ENCODE measurements at regions not wholly inside any gene's neighbourhood (a gene's known extent, or its start where the extent isn't known, plus 50 kb on each side); places are given as distances from the start of the nearest gene placed in this dataset.

- TF ChIP-seq CTCF (IDR thresholded peaks at IDR 0.05; ENCODE audit: extremely low read depth, low read depth, low read length): no peak
- no peak overlapping the region for H2AFZ ChIP-seq (ENCODE audit: low read length)
Observed at GRCh38 chr15:38842226-38842625, 277.6 kb upstream of the RASGRP1 start.

GRCh38 chr15:38843051-38843501, 278.5 kb upstream of the RASGRP1 start:
- Histone ChIP-seq H4K20me1 (ENCODE audit: insufficient read depth, low read length) (no peaks in the 10 kb centered on the region), H2AFZ (ENCODE audit: low read length) (peak overlapping the region; percentile 34), H3K36me3 (ENCODE audit: insufficient read depth, low read length) (no peaks in the 10 kb centered on the region), H3K27ac (ENCODE audit: low read depth, low read length) (peak overlapping the region; percentile 64), H3K4me1 (ENCODE audit: insufficient read depth, low read length) (peaks cover 39% of the 10 kb centered on the region), H3K4me3 (ENCODE audit: insufficient read depth, low read length) (no peak overlapping the region), H3K27me3 (ENCODE audit: insufficient read depth, low read length) (no peaks in the 10 kb centered on the region), H3K4me2 (ENCODE audit: insufficient read depth, low read length) (no peak overlapping the region), H3K79me2 (ENCODE audit: insufficient read depth, low read length) (no peaks in the 10 kb centered on the region), H3K9me3 (ENCODE audit: low read depth, low read length) (no peaks in the 10 kb centered on the region)
- no peak for DNase-seq (ENCODE audit: insufficient read length, low spot score, missing footprints)
- no peak for TF ChIP-seq CTCF (IDR thresholded peaks at IDR 0.05; ENCODE audit: extremely low read depth, low read depth, low read length)

More at GRCh38 chr15:38842226-38842625, 277.6 kb upstream of the RASGRP1 start:
- no peaks in the 10 kb centered on the region for H4K20me1 ChIP-seq (ENCODE audit: insufficient read depth, low read length)
- H3K4me2 ChIP-seq (ENCODE audit: insufficient read depth, low read length): no peak overlapping the region
- H3K79me2 ChIP-seq (ENCODE audit: insufficient read depth, low read length): no peaks in the 10 kb centered on the region
- no peaks in the 10 kb centered on the region for H3K9me3 ChIP-seq (ENCODE audit: low read depth, low read length)
- no peaks in the 10 kb centered on the region for H3K27me3 ChIP-seq (ENCODE audit: insufficient read depth, low read length)
- H3K36me3 ChIP-seq (ENCODE audit: insufficient read depth, low read length): no peaks in the 10 kb centered on the region
- peaks cover 39% of the 10 kb centered on the region for H3K4me1 ChIP-seq (ENCODE audit: insufficient read depth, low read length)
- no peak overlapping the region for H3K4me3 ChIP-seq (ENCODE audit: insufficient read depth, low read length)
- no peak for DNase-seq (ENCODE audit: insufficient read length, low spot score, missing footprints)
- H3K27ac ChIP-seq (ENCODE audit: low read depth, low read length): peak overlapping the region; percentile 25

GRCh38 chr15:38843736-38844590, 279.3 kb upstream of the RASGRP1 start:
- Histone ChIP-seq H4K20me1 (ENCODE audit: insufficient read depth, low read length) (no peaks in the 10 kb centered on the region), H2AFZ (ENCODE audit: low read length) (no peak overlapping the region), H3K79me2 (ENCODE audit: insufficient read depth, low read length) (no peaks in the 10 kb centered on the region), H3K27ac (ENCODE audit: low read depth, low read length) (peak overlapping the region; percentile 64), H3K4me2 (ENCODE audit: insufficient read depth, low read length) (peak overlapping the region; percentile 29), H3K36me3 (ENCODE audit: insufficient read depth, low read length) (no peaks in the 10 kb centered on the region), H3K4me3 (ENCODE audit: insufficient read depth, low read length) (no peak overlapping the region), H3K27me3 (ENCODE audit: insufficient read depth, low read length) (no peaks in the 10 kb centered on the region), H3K9me3 (ENCODE audit: low read depth, low read length) (no peaks in the 10 kb centered on the region), H3K4me1 (ENCODE audit: insufficient read depth, low read length) (peaks cover 42% of the 10 kb centered on the region)
- TF ChIP-seq CTCF (IDR thresholded peaks at IDR 0.05; ENCODE audit: extremely low read depth, low read depth, low read length): no peak
- DNase-seq (ENCODE audit: insufficient read length, low spot score, missing footprints): peak; percentile 81

- no peaks in the 10 kb centered on the region for H3K27me3 ChIP-seq (ENCODE audit: insufficient read depth, low read length)
- H3K4me1 ChIP-seq (ENCODE audit: insufficient read depth, low read length): peaks cover 43% of the 10 kb centered on the region
- H2AFZ ChIP-seq (ENCODE audit: low read length): peak overlapping the region; percentile 0
- no peaks in the 10 kb centered on the region for H3K36me3 ChIP-seq (ENCODE audit: insufficient read depth, low read length)
- TF ChIP-seq CTCF (IDR thresholded peaks at IDR 0.05; ENCODE audit: extremely low read depth, low read depth, low read length): no peak
- no peaks in the 10 kb centered on the region for H4K20me1 ChIP-seq (ENCODE audit: insufficient read depth, low read length)
- H3K79me2 ChIP-seq (ENCODE audit: insufficient read depth, low read length): no peaks in the 10 kb centered on the region
- no peaks in the 10 kb centered on the region for H3K9me3 ChIP-seq (ENCODE audit: low read depth, low read length)
- peak overlapping the region; percentile 64 for H3K27ac ChIP-seq (ENCODE audit: low read depth, low read length)
- no peak for DNase-seq (ENCODE audit: insufficient read length, low spot score, missing footprints)
- no peak overlapping the region for H3K4me3 ChIP-seq (ENCODE audit: insufficient read depth, low read length)
- H3K4me2 ChIP-seq (ENCODE audit: insufficient read depth, low read length): peak overlapping the region; percentile 23
Observed at GRCh38 chr15:38844736-38845135, 280.1 kb upstream of the RASGRP1 start.

All from osteoblast (primary cell).